ENCODE measurements at regions not wholly inside any gene's neighbourhood (a gene's known extent, or its start where the extent isn't known, plus 50 kb on each side); places are given as distances from the start of the nearest gene placed in this dataset.
A peak's percentile ranks its signal among the peaks of the same experiment; 100 is the strongest.

DNA sequence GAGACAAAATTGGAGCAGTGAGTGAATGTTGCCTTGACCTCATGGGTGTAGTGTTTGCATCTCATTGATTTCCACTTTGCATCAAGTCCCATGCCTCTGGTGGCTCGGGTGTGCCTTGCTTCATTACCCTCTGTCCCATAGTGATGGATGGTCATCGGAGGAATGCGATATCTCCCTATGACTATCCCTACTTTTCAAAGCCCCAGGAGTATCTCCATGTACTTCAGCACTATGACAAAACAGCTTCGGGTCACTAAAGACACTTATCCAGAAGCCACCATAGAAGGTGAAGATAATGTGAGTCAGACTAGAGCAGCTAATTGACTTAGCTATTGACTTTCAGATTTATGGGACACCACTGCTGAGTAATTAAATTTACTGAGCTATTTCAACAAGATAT, 355.1 kb upstream of the CCDC196 start:
- Histone ChIP-seq H3K36me3 (replicated peaks in 1 of 2; ENCODE audit: control insufficient read depth in 1 of 2, insufficient read depth in 2 of 2, low read length in 1 of 2) (no peaks in the 10 kb centered on the region), H3K4me1 (ENCODE audit: control insufficient read depth in 1 of 2, insufficient read depth in 2 of 2, low read depth in 1 of 2, low read length in 1 of 2) (peaks cover 0 to 12% of the 10 kb centered on the region in 2 experiments; a peak in 1 of 4 replicates), H3K9me2 (no peaks in the 10 kb centered on the region), H3F3A (replicated peaks; ENCODE audit: insufficient read depth) (no peaks in the 10 kb centered on the region), H4K20me1 (ENCODE audit: insufficient read depth) (no peaks in the 10 kb centered on the region), H3K79me2 (ENCODE audit: insufficient read depth) (no peaks in the 10 kb centered on the region), H3K27me3 (ENCODE audit: insufficient read depth) (no peaks in the 10 kb centered on the region), H2AFZ (ENCODE audit: low read depth) (no peak overlapping the region), H3K27ac (ENCODE audit: low read depth in 2 of 2, low read length in 1 of 2) (no peak overlapping the region), H3K9ac (no peak overlapping the region), H3K9me3 (no peaks in the 10 kb centered on the region), H3K4me3 (ENCODE audit: low read depth in 2 of 2, low read length in 1 of 2) (no peak overlapping the region), H3K4me2 (no peak overlapping the region)
- WGBS (ENCODE audit: low lambda C conversion rate) = 39% methylated on average over 4 of the region's 4 CpGs
- CTCF ChIA-PET = interaction anchor here (1.2 kb wide), 1 partner anchor 716 kb away, joined by 3 read pairs; no protein-coding TSS in a partner anchor
- TF ChIP-seq GABPA (IDR thresholded peaks at IDR 0.05; ENCODE audit: low read depth) (no peak), MEF2A (IDR thresholded peaks at IDR 0.05; ENCODE audit: borderline replicate concordance, low read depth) (no peak), GATA2 (CRISPR knock-in tag; IDR thresholded peaks at IDR 0.05) (peak; percentile 31; the same call in 1 of the 2 replicates), SMC3 (IDR thresholded peaks at IDR 0.05; ENCODE audit: low read depth, low read length) (no peak), CHD2 (IDR thresholded peaks at IDR 0.05; ENCODE audit: low read length, partially characterized antibody) (no peak), EP300 (IDR thresholded peaks at IDR 0.05; ENCODE audit: borderline replicate concordance in 1 of 2, low read depth in 1 of 2, low read length in 1 of 2) (peak in 1 of 2 experiments; percentile 38; a peak in 1 of 4 replicates), EZH2phosphoT487 (IDR thresholded peaks at IDR 0.05; ENCODE audit: borderline replicate concordance, low read depth) (no peak), RAD21 (IDR thresholded peaks at IDR 0.05; ENCODE audit: low read length) (no peak), MXI1 (IDR thresholded peaks at IDR 0.05; ENCODE audit: low read depth, low read length) (no peak), JUND (IDR thresholded peaks at IDR 0.05) (no peak)
- TF ChIP-seq, protein P1, sequence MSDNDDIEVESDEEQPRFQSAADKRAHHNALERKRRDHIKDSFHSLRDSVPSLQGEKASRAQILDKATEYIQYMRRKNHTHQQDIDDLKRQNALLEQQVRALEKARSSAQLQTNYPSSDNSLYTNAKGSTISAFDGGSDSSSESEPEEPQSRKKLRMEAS (IDR thresholded peaks at IDR 0.05; ENCODE audit: low read depth) = no peak
- POLR2A ChIA-PET = no interaction called here
- DNase-seq = no peak

DNA sequence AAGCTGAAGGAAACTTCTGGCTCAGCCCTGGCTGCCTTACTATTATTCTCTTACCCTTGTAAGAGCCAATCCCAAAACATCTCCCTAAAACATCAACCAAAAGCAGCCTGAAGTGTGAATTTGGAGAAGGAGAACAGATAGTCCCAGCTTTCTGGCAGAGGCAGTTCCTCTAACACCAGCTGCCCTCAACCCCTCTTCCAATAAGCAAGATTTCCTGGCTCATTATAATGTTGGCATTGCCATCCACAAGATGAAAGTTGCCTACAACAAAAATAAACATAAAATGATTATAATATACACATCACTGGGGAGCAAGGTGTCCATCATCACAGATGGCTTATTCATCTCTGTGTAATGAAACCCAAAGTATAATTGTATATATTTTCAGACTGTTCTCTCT, 352.5 kb upstream of the CCDC196 start:
- H3K4me3 ChIP-seq (ENCODE audit: low read depth in 2 of 2, low read length in 1 of 2) = no peak overlapping the region
- ChIA-PET CTCF (no interaction called here), POLR2A (no interaction called here)
- H3K9me2 ChIP-seq = no peaks in the 10 kb centered on the region
- H2AFZ ChIP-seq (ENCODE audit: low read depth) = no peak overlapping the region
- H3K27me3 ChIP-seq (ENCODE audit: insufficient read depth) = no peaks in the 10 kb centered on the region
- H3K27ac ChIP-seq (ENCODE audit: low read depth in 2 of 2, low read length in 1 of 2) = no peak overlapping the region
- no peak for DNase-seq
- no peaks in the 10 kb centered on the region for H3K79me2 ChIP-seq (ENCODE audit: insufficient read depth)
- no peaks in the 10 kb centered on the region for H3F3A ChIP-seq (replicated peaks; ENCODE audit: insufficient read depth)
- no peaks in the 10 kb centered on the region for H3K9me3 ChIP-seq
- peaks cover 0 to 12% of the 10 kb centered on the region in 2 experiments; a peak in 1 of 4 replicates for H3K4me1 ChIP-seq (ENCODE audit: control insufficient read depth in 1 of 2, insufficient read depth in 2 of 2, low read depth in 1 of 2, low read length in 1 of 2)
- H3K36me3 ChIP-seq (replicated peaks in 1 of 2; ENCODE audit: control insufficient read depth in 1 of 2, insufficient read depth in 2 of 2, low read length in 1 of 2) = no peaks in the 10 kb centered on the region
- no peak overlapping the region for H3K9ac ChIP-seq
- H4K20me1 ChIP-seq (ENCODE audit: insufficient read depth) = no peaks in the 10 kb centered on the region
- no peak overlapping the region for H3K4me2 ChIP-seq
- no peak for TF ChIP-seq MEF2A (IDR thresholded peaks at IDR 0.05; ENCODE audit: borderline replicate concordance, low read depth)
- no peak for TF ChIP-seq CHD2 (IDR thresholded peaks at IDR 0.05; ENCODE audit: low read length, partially characterized antibody)
- TF ChIP-seq, protein P2, sequence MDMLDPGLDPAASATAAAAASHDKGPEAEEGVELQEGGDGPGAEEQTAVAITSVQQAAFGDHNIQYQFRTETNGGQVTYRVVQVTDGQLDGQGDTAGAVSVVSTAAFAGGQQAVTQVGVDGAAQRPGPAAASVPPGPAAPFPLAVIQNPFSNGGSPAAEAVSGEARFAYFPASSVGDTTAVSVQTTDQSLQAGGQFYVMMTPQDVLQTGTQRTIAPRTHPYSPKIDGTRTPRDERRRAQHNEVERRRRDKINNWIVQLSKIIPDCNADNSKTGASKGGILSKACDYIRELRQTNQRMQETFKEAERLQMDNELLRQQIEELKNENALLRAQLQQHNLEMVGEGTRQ (IDR thresholded peaks at IDR 0.05; ENCODE audit: borderline replicate concordance, low read depth, low read length) = no peak
- no peak for TF ChIP-seq RXRA (IDR thresholded peaks at IDR 0.05; ENCODE audit: borderline replicate concordance, low read depth)
- no peak for TF ChIP-seq SIN3A (IDR thresholded peaks at IDR 0.05; ENCODE audit: borderline replicate concordance, low read depth, low read length)
- no peak for TF ChIP-seq NFIC (IDR thresholded peaks at IDR 0.05; ENCODE audit: borderline replicate concordance)
- TF ChIP-seq, protein P3, sequence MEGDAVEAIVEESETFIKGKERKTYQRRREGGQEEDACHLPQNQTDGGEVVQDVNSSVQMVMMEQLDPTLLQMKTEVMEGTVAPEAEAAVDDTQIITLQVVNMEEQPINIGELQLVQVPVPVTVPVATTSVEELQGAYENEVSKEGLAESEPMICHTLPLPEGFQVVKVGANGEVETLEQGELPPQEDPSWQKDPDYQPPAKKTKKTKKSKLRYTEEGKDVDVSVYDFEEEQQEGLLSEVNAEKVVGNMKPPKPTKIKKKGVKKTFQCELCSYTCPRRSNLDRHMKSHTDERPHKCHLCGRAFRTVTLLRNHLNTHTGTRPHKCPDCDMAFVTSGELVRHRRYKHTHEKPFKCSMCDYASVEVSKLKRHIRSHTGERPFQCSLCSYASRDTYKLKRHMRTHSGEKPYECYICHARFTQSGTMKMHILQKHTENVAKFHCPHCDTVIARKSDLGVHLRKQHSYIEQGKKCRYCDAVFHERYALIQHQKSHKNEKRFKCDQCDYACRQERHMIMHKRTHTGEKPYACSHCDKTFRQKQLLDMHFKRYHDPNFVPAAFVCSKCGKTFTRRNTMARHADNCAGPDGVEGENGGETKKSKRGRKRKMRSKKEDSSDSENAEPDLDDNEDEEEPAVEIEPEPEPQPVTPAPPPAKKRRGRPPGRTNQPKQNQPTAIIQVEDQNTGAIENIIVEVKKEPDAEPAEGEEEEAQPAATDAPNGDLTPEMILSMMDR (IDR thresholded peaks at IDR 0.05) = no peak
- TF ChIP-seq, protein P4, sequence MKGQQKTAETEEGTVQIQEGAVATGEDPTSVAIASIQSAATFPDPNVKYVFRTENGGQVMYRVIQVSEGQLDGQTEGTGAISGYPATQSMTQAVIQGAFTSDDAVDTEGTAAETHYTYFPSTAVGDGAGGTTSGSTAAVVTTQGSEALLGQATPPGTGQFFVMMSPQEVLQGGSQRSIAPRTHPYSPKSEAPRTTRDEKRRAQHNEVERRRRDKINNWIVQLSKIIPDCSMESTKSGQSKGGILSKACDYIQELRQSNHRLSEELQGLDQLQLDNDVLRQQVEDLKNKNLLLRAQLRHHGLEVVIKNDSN (IDR thresholded peaks at IDR 0.05; ENCODE audit: borderline replicate concordance, low read depth) = no peak
- TF ChIP-seq GATA2 (CRISPR knock-in tag; IDR thresholded peaks at IDR 0.05) = no peak
- no peak for TF ChIP-seq TAF1 (IDR thresholded peaks at IDR 0.05; ENCODE audit: borderline replicate concordance, low read depth, low read length)
- no peak for TF ChIP-seq POLR2AphosphoS5 (IDR thresholded peaks at IDR 0.05; ENCODE audit: low read depth, low read length)
- TF ChIP-seq, protein P5, sequence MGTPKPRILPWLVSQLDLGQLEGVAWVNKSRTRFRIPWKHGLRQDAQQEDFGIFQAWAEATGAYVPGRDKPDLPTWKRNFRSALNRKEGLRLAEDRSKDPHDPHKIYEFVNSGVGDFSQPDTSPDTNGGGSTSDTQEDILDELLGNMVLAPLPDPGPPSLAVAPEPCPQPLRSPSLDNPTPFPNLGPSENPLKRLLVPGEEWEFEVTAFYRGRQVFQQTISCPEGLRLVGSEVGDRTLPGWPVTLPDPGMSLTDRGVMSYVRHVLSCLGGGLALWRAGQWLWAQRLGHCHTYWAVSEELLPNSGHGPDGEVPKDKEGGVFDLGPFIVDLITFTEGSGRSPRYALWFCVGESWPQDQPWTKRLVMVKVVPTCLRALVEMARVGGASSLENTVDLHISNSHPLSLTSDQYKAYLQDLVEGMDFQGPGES (IDR thresholded peaks at IDR 0.05; ENCODE audit: low read depth, low read length) = no peak
- TF ChIP-seq TCF12 (IDR thresholded peaks at IDR 0.05) = no peak
- TF ChIP-seq, protein P6, sequence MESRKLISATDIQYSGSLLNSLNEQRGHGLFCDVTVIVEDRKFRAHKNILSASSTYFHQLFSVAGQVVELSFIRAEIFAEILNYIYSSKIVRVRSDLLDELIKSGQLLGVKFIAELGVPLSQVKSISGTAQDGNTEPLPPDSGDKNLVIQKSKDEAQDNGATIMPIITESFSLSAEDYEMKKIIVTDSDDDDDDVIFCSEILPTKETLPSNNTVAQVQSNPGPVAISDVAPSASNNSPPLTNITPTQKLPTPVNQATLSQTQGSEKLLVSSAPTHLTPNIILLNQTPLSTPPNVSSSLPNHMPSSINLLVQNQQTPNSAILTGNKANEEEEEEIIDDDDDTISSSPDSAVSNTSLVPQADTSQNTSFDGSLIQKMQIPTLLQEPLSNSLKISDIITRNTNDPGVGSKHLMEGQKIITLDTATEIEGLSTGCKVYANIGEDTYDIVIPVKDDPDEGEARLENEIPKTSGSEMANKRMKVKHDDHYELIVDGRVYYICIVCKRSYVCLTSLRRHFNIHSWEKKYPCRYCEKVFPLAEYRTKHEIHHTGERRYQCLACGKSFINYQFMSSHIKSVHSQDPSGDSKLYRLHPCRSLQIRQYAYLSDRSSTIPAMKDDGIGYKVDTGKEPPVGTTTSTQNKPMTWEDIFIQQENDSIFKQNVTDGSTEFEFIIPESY (IDR thresholded peaks at IDR 0.05; ENCODE audit: borderline replicate concordance, low read depth) = no peak
- no peak for TF ChIP-seq ELF1 (IDR thresholded peaks at IDR 0.05)

Measured in SK-N-SH (cell line).